Effector memory CD4-positive, alpha-beta T cell (primary cell): ENCODE measurements at regions not wholly inside any gene's neighbourhood (a gene's known extent, or its start where the extent isn't known, plus 50 kb on each side); places are given as distances from the start of the nearest gene placed in this dataset.

Experiments used
- DNase-seq, 3 donors: peaks; one replicate each; pipeline ENCODE4 v3.0.0-alpha.2; 2020
- H3K27ac ChIP-seq: 2 replicates; pipeline ENCODE4 v1.7.0; 2013; ENCODE audit warnings: mild to moderate bottlenecking, low read length, moderate library complexity; ENCODE audit not compliant: insufficient read depth, poor library complexity, severe bottlenecking
- H3K27me3 ChIP-seq: replicated peaks from 2 replicates; pipeline ENCODE4 v1.7.0; 2013; ENCODE audit warnings: mild to moderate bottlenecking, low read length; ENCODE audit not compliant: insufficient read depth, control insufficient read depth, poor library complexity, severe bottlenecking
- H3K36me3 ChIP-seq: 2 replicates; pipeline ENCODE4 v1.7.0; 2013; ENCODE audit warnings: mild to moderate bottlenecking, low read length, moderate library complexity; ENCODE audit not compliant: control insufficient read depth, insufficient read depth
- H3K4me1 ChIP-seq: 2 replicates; pipeline ENCODE4 v1.7.0; 2013; ENCODE audit warnings: low read length, mild to moderate bottlenecking; ENCODE audit not compliant: control insufficient read depth, insufficient read depth, poor library complexity, severe bottlenecking
- H3K4me3 ChIP-seq: 2 replicates; pipeline ENCODE4 v1.7.0; 2013; ENCODE audit warnings: low read length, low read depth, mild to moderate bottlenecking; ENCODE audit not compliant: insufficient read depth, poor library complexity, severe bottlenecking
- H3K9me3 ChIP-seq: 2 replicates; pipeline ENCODE4 v1.7.0; 2013; ENCODE audit warnings: mild to moderate bottlenecking, low read length, moderate library complexity; ENCODE audit not compliant: control insufficient read depth

DNA sequence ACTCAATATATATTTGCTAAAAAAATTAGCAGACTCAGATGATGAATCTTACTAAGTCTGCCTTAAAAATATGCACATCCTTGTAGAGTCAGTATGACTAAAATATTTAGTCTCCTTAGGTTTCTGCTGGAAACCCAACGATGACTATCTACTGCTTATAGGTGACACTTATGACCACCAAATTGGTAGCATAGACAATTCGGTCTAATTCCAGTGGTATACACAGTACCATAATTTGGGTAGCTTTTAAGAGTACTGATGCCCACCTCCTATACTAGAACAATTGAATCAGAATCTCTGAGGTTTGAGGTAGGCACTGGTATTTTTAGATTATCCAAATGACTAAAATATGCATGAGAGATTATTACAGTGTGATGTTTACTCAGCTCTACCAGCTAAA is 740.8 kb upstream of the ZEB2 start:
- Histone ChIP-seq H3K36me3 (no peaks in the 10 kb centered on the region), H3K9me3 (no peaks in the 10 kb centered on the region), H3K27me3 (no peaks in the 10 kb centered on the region), H3K4me1 (no peaks in the 10 kb centered on the region), H3K4me3 (no peak overlapping the region), H3K27ac (no peak overlapping the region)
- DNase-seq: no peak

DNA sequence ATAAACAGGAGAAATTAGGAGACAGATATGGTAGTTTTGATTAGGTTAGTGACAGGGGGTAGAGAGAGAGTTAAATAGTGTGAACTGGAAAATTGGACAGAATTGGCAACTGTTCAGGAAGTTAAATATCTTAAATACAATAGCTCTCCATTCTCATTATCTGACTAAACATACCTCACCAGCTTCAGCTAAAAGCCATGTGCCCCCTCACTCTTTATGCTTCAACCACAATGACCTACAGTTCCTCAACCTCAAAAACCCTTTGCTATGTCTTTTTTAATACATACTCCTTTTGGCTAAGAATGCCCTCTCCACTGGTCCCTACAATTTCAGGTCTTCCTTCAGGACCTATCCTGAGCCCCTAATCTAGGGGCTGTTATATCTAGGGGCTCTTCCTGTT is 740.2 kb upstream of the ZEB2 start:
- DNase-seq: no peak
- H3K4me1 ChIP-seq: no peaks in the 10 kb centered on the region
- H3K36me3 ChIP-seq: no peaks in the 10 kb centered on the region
- no peak overlapping the region for H3K27ac ChIP-seq
- no peaks in the 10 kb centered on the region for H3K9me3 ChIP-seq
- no peak overlapping the region for H3K4me3 ChIP-seq
- H3K27me3 ChIP-seq: no peaks in the 10 kb centered on the region

DNA sequence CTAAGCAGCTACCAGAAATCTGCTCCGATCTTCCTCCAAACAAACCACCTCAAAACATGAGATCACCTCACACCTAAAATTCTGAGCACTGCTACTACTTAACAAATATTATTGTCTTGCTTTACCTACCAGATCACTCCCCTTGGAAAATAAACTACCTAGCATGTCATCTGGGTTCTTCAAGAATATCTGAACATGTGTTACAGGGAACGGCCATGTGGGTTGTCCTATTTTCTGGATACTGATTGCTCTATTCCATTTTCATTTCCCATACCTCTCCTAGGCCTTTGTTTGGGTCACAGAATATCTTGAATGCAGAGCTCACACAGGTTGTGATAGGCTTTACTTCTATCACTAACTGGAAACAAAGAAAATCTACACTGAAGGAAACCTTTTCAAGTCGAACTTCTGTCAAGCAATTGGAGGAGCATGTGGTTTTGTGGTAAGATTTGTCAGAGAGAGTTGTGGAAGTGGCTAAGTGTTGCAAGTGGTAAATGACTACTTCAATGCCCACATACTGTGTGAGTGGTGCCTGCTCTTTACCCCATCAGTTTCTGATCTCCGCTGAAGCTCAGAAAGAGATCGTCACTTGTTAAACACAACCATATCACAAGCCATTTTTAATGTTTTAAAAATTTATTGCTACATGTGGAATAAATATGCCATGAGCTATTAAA is 739.1 kb upstream of the ZEB2 start:
- no peak for DNase-seq
- Histone ChIP-seq H3K9me3 (no peaks in the 10 kb centered on the region), H3K27me3 (no peaks in the 10 kb centered on the region), H3K4me3 (no peak overlapping the region), H3K4me1 (no peaks in the 10 kb centered on the region), H3K27ac (no peak overlapping the region), H3K36me3 (no peaks in the 10 kb centered on the region)

DNA sequence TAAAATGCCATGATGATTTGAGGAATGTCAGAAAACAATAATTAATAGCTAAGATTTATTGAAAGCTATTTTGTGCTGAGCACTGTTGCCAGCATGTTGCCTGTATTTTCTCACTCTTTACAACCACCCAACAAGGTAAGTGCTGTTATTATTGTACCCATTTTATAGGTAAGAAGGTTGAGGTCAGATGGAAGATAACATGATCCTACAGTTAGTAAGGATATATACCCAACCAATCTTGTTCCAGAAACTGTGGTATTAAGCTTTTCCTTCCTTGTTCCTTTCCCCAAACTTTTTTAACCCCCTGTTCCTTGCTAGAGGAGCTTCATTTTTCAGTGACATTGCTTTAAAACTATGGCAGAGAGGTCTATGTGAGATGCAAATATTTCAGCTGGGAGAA is 738.0 kb upstream of the ZEB2 start:
- Histone ChIP-seq H3K27ac (no peak overlapping the region), H3K27me3 (no peaks in the 10 kb centered on the region), H3K36me3 (no peaks in the 10 kb centered on the region), H3K4me1 (no peaks in the 10 kb centered on the region), H3K9me3 (no peaks in the 10 kb centered on the region), H3K4me3 (no peak overlapping the region)
- DNase-seq: no peak

DNA sequence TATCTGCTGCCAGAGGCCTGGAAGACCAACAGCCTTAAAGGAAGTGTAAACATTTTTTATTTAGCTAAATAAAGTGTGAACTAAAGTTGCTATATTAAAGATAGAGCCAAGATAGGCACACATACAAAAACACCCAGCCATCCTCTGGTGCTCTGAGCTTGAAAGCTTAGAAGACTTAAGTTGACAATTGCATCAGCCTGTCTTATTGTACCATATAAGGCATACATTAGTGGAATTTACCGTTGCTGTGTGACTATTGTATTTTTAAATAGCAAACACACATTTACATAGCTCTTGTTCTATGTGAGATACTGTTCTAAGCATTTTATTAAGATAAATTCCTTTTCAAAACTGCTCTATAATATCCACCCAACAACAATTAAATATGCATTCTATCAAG is 736.6 kb upstream of the ZEB2 start:
- no peaks in the 10 kb centered on the region for H3K27me3 ChIP-seq
- DNase-seq: no peak
- no peaks in the 10 kb centered on the region for H3K9me3 ChIP-seq
- H3K36me3 ChIP-seq: no peaks in the 10 kb centered on the region
- H3K4me3 ChIP-seq: no peak overlapping the region
- no peak overlapping the region for H3K27ac ChIP-seq
- no peaks in the 10 kb centered on the region for H3K4me1 ChIP-seq

DNA sequence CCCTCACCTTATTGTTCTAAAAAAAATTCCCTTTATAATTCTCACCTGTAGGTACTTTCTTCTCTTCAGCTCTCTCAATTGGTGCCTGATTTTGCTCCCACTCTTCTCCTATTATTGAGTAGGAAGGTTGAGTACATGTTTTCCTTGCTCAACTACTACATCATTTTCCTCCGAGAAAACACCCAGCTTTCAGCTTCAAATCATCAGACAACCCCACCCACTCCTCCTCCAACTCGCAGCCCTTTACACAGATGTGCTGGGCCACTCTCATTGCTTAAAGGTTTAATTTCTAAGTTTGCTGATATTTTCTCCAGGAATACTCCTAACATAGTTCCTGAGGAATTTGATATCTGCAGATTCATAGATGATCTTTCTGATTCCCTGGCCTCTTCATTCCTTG is 734.4 kb upstream of the ZEB2 start:
- DNase-seq: no peak
- Histone ChIP-seq H3K27ac (no peak overlapping the region), H3K9me3 (no peaks in the 10 kb centered on the region), H3K4me3 (no peak overlapping the region), H3K36me3 (no peaks in the 10 kb centered on the region), H3K27me3 (no peaks in the 10 kb centered on the region), H3K4me1 (no peaks in the 10 kb centered on the region)

DNA sequence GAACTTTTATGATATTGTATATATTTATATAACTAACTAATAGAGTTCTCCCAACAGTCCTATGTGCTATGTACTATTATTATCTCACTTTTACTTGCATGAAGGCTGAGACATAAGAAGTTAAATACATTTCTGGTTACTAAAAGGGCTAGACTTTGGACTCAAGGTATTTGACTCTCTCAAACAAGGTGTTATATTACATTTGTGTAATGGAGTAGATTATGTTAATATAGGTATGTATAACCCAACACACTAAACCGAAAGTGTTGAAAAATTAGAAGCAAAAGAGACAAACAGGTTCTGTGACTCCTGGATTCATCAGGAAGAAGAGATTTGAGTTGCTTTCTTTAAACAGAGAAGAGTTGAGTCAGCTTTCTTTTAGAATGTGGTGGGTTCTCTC is 733.6 kb upstream of the ZEB2 start:
- no peak for DNase-seq
- Histone ChIP-seq H3K27me3 (no peaks in the 10 kb centered on the region), H3K4me3 (no peak overlapping the region), H3K9me3 (no peaks in the 10 kb centered on the region), H3K36me3 (no peaks in the 10 kb centered on the region), H3K4me1 (no peaks in the 10 kb centered on the region), H3K27ac (no peak overlapping the region)

DNA sequence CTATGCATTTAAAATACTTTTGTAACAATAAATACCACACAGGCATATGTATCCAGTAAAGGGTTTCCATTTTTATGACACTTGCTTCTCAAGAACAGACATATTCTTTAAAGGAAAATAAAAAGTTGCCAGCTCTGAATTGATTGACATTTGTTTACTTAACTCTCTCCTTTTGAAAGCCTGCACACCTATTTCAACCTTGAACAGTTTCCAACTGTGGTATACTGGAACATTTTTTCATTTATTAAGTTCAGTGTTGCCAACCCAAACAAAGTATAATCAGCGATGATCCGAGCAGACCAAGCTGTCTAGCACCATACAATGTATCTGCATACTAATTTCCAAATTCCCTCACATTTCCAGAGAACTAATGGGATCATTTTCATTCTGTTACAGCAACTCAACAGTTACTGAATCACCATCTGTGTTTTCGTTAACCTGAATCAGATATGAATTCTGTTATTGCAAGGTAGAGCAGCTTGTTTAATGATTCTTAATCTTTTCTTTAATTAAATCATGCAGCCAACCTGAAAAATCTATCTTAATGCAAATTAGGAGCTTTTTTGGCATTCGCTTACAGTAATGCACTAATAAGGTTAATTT is 725.5 kb upstream of the ZEB2 start:
- DNase-seq: no peak
- Histone ChIP-seq H3K9me3 (no peaks in the 10 kb centered on the region), H3K4me1 (no peaks in the 10 kb centered on the region), H3K27ac (no peak overlapping the region), H3K4me3 (no peak overlapping the region), H3K27me3 (no peaks in the 10 kb centered on the region), H3K36me3 (no peaks in the 10 kb centered on the region)

DNA sequence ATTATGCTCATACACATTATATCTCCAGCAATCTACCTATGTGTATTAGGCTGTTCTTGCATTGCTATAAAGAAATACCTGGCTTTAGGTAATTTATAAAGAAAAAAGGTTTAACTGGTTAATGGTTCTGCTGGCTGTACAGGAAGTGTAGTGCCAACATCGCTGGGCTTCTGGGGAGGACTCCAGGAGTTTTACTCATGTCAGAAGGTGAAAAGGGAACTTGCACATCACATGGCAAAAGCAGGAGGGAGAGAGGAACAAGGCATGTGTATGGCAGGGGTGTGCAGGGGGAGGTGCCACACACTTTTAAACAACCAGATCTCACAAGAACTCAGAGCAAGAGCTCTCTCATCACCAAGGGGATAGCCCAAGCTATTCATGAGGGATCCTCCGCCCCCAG is 715.4 kb upstream of the ZEB2 start:
- H3K9me3 ChIP-seq: no peaks in the 10 kb centered on the region

DNA sequence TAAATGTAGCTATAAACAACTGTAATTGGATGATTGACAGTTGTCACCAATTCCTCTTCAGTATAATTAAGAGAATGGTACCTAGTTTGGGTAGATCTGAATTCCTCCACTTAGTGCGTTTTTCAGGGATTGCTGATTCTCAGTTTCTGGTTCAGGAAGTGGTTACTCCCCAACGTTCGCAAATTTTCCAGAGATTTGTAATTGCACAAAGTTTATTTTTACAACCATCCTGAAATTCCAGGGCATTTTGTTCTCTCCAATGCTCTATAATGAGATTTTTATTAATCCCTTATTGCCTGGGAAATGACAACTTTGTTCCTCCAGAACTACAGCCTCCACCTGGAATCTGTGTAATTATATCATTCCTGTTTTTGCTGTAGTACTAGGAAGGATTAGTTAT is 710.6 kb upstream of the ZEB2 start:
- DNase-seq: no peak
- Histone ChIP-seq H3K9me3 (no peaks in the 10 kb centered on the region), H3K36me3 (no peaks in the 10 kb centered on the region), H3K27me3 (no peaks in the 10 kb centered on the region), H3K4me1 (no peaks in the 10 kb centered on the region), H3K4me3 (no peak overlapping the region), H3K27ac (no peak overlapping the region)

More for the DNA sequence above, 715.4 kb upstream of the ZEB2 start:
- Histone ChIP-seq H3K27ac (no peak overlapping the region), H3K4me1 (no peaks in the 10 kb centered on the region), H3K4me3 (no peak overlapping the region), H3K36me3 (no peaks in the 10 kb centered on the region), H3K27me3 (no peaks in the 10 kb centered on the region)
- DNase-seq: no peak
